ENCODE measurements at regions not wholly inside any gene's neighbourhood (a gene's known extent, or its start where the extent isn't known, plus 50 kb on each side); places are given as distances from the start of the nearest gene placed in this dataset.

- DNase-seq = no peak
- Histone ChIP-seq H3K9me3 (no peaks in the 10 kb centered on the region), H3K4me3 (no peak overlapping the region), H3K36me3 (no peaks in the 10 kb centered on the region), H3K27ac (no peak overlapping the region), H3K27me3 (no peaks in the 10 kb centered on the region), H3K4me1 (no peaks in the 10 kb centered on the region)
- intact Hi-C loops (cut with DNase I) = no loop called here
- WGBS, 4 donors = 79 to 86% (median 80%) methylated on average over 2 of the region's 2 CpGs
- no peak for TF ChIP-seq POLR2A (IDR thresholded peaks at IDR 0.05)
- no peak for TF ChIP-seq CTCF (IDR thresholded peaks at IDR 0.05)
- no peak for ATAC-seq
Measured at GRCh38 chr11:11125618-11126017, 227.4 kb downstream of the CSNK2A3 start.

DNA sequence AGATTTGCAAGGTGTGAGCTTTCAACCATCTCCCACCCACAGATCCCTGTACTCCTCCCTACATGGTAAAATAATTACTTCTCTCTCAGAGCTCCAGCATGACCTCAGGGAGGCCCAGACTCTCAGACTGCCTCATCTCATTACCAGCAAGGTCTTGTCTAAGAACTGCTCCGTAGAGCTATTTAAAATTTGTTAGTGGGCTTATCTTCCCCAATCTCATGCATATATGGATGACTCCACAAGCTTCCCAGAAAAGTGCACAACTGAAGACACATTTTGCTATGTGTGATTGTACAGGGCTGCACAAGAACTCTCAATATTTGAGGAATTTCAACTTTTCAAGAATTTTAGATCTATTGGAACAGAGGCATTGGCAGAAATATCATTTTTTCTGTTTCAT, 230.3 kb downstream of the CSNK2A3 start:
- Histone ChIP-seq H3K4me1 (no peaks in the 10 kb centered on the region), H3K9me3 (no peaks in the 10 kb centered on the region), H3K27ac (no peak overlapping the region), H3K4me3 (no peak overlapping the region), H3K27me3 (no peaks in the 10 kb centered on the region), H3K36me3 (no peaks in the 10 kb centered on the region)
- 86 to 95% (median 90%) methylated on average over 1 of the region's 1 CpG for WGBS, 4 donors
- no peak for TF ChIP-seq POLR2A (IDR thresholded peaks at IDR 0.05)
- TF ChIP-seq CTCF (IDR thresholded peaks at IDR 0.05) = no peak
- ATAC-seq (no peak), DNase-seq (no peak)
- intact Hi-C loops (cut with DNase I) = no loop called here

DNA sequence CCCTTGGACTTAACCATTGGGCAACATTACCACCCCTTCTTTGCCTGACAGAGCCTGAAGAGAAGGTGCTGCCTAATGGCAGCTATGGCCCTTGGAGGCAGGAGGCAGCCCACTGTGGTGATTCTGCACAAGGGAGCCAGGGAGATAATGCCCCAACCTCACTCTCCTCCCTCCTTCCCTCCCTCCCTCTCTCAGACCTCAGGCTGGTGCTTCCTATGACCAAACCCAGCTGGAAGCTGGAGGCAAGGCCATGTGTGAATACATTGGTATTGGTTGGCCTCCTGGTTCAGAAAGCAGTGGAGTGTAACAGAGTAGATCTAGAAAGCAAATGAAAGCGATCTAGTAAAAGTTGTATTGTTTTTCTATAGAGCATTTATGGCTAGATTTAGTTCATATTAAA, 233.1 kb downstream of the CSNK2A3 start:
- Histone ChIP-seq H3K36me3 (no peaks in the 10 kb centered on the region), H3K4me3 (no peak overlapping the region), H3K27me3 (peaks cover 0 to 4% (median 0%) of the 10 kb centered on the region in 9 donors), H3K4me1 (no peaks in the 10 kb centered on the region), H3K9me3 (no peaks in the 10 kb centered on the region), H3K27ac (no peak overlapping the region)
- ATAC-seq (no peak), DNase-seq (no peak)
- intact Hi-C loops (cut with DNase I) = no loop called here
- TF ChIP-seq CTCF (IDR thresholded peaks at IDR 0.05) = no peak
- no peak for TF ChIP-seq POLR2A (IDR thresholded peaks at IDR 0.05)
- WGBS, 4 donors = 93 to 98% (median 96%) methylated on average over 1 of the region's 1 CpG

DNA sequence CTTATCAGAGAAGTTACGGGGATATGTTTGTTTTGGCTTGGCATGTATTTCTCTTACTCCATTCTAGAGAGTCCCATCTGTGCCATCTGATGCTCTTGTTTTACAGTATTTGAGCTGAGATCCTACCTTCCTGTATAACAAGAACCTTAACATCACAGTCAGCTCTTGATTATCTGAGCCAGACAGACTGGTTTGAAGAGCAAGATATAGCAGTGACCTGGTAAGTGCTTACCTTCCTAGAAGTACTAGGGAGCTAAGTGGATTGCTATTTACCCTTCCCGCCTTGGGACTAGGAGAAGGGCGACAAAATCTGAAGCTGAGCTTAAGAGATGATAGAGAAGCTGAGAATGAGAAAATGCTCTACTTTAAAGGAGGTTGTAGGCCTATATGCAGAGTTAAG, 235.3 kb downstream of the CSNK2A3 start:
- no peak for DNase-seq
- ATAC-seq = no peak
- Histone ChIP-seq H3K27me3 (peaks cover 0 to 4% (median 0%) of the 10 kb centered on the region in 9 donors), H3K27ac (no peak overlapping the region), H3K4me3 (no peak overlapping the region), H3K4me1 (no peaks in the 10 kb centered on the region), H3K9me3 (peaks cover 0 to 21% (median 7%) of the 10 kb centered on the region in 12 donors), H3K36me3 (no peaks in the 10 kb centered on the region)
- intact Hi-C loops (cut with DNase I) = no loop called here
- TF ChIP-seq CTCF (IDR thresholded peaks at IDR 0.05) (no peak), POLR2A (IDR thresholded peaks at IDR 0.05) (no peak)
- 81 to 88% (median 81%) methylated on average over 3 of the region's 3 CpGs for WGBS, 4 donors
